Rectal smooth muscle tissue (tissue), 1 donor: ENCODE measurements at regions not wholly inside any gene's neighbourhood (a gene's known extent, or its start where the extent isn't known, plus 50 kb on each side); places are given as distances from the start of the nearest gene placed in this dataset.

Experiments used
- H3K27ac ChIP-seq: one replicate; pipeline ENCODE4 v1.7.0; 2013; ENCODE audit warnings: low read depth, low read length, inconsistent platforms
- H3K27me3 ChIP-seq: one replicate; pipeline ENCODE4 v1.7.0; 2013; ENCODE audit warnings: low read length; ENCODE audit not compliant: control insufficient read depth, insufficient read depth
- H3K36me3 ChIP-seq: one replicate; pipeline ENCODE4 v1.7.0; 2013; ENCODE audit warnings: low read length; ENCODE audit not compliant: control insufficient read depth, insufficient read depth
- H3K4me1 ChIP-seq: one replicate; pipeline ENCODE4 v1.7.0; 2013; ENCODE audit warnings: low read length; ENCODE audit not compliant: control insufficient read depth, insufficient read depth
- H3K4me3 ChIP-seq: one replicate; pipeline ENCODE4 v1.7.0; 2013; ENCODE audit warnings: low read length
- H3K9ac ChIP-seq: one replicate; pipeline ENCODE4 v1.7.0; 2013; ENCODE audit warnings: low read length

- Histone ChIP-seq H3K36me3 (no peaks in the 10 kb centered on the region), H3K4me1 (no peaks in the 10 kb centered on the region), H3K27me3 (peaks cover 4% of the 10 kb centered on the region), H3K4me3 (no peak overlapping the region), H3K27ac (no peak overlapping the region), H3K9ac (no peak overlapping the region)
These were observed 163.0 kb upstream of the KCNG1 start for GRCh38 chr20:51185861-51186260.

- no peak overlapping the region for H3K4me3 ChIP-seq
- H3K9ac ChIP-seq = no peak overlapping the region
- H3K4me1 ChIP-seq = no peaks in the 10 kb centered on the region
- no peak overlapping the region for H3K27ac ChIP-seq
- peaks cover 4% of the 10 kb centered on the region for H3K27me3 ChIP-seq
- no peaks in the 10 kb centered on the region for H3K36me3 ChIP-seq
These were observed 162.4 kb upstream of the KCNG1 start for GRCh38 chr20:51185277-51185676.

GRCh38 chr20:51184289-51184688 is 161.4 kb upstream of the KCNG1 start:
- Histone ChIP-seq H3K4me3 (no peak overlapping the region), H3K36me3 (no peaks in the 10 kb centered on the region), H3K27ac (no peak overlapping the region), H3K27me3 (peaks cover 4% of the 10 kb centered on the region), H3K4me1 (no peaks in the 10 kb centered on the region), H3K9ac (no peak overlapping the region)

- peaks cover 4% of the 10 kb centered on the region for H3K27me3 ChIP-seq
These were observed 160.5 kb upstream of the KCNG1 start for GRCh38 chr20:51183451-51183850.

GRCh38 chr20:51182571-51182970 is 159.7 kb upstream of the KCNG1 start:
- H3K4me3 ChIP-seq = no peak overlapping the region
- no peaks in the 10 kb centered on the region for H3K36me3 ChIP-seq
- H3K9ac ChIP-seq = no peak overlapping the region
- no peaks in the 10 kb centered on the region for H3K4me1 ChIP-seq
- no peak overlapping the region for H3K27ac ChIP-seq
- H3K27me3 ChIP-seq = peaks cover 4% of the 10 kb centered on the region

More at GRCh38 chr20:51183451-51183850, 160.5 kb upstream of the KCNG1 start:
- Histone ChIP-seq H3K4me1 (no peaks in the 10 kb centered on the region), H3K36me3 (no peaks in the 10 kb centered on the region), H3K4me3 (no peak overlapping the region), H3K27ac (no peak overlapping the region), H3K9ac (no peak overlapping the region)

GRCh38 chr20:51178153-51178552 is 155.2 kb upstream of the KCNG1 start:
- no peak overlapping the region for H3K4me3 ChIP-seq
- no peaks in the 10 kb centered on the region for H3K27me3 ChIP-seq
- H3K27ac ChIP-seq = no peak overlapping the region
- no peaks in the 10 kb centered on the region for H3K36me3 ChIP-seq
- H3K4me1 ChIP-seq = no peaks in the 10 kb centered on the region
- H3K9ac ChIP-seq = no peak overlapping the region

- Histone ChIP-seq H3K9ac (no peak overlapping the region), H3K27me3 (no peaks in the 10 kb centered on the region), H3K4me3 (no peak overlapping the region), H3K36me3 (no peaks in the 10 kb centered on the region), H3K27ac (no peak overlapping the region), H3K4me1 (no peaks in the 10 kb centered on the region)
These were observed 154.0 kb upstream of the KCNG1 start for GRCh38 chr20:51176876-51177275.

- Histone ChIP-seq H3K4me3 (no peak overlapping the region), H3K36me3 (no peaks in the 10 kb centered on the region), H3K27me3 (no peaks in the 10 kb centered on the region), H3K4me1 (no peaks in the 10 kb centered on the region), H3K27ac (no peak overlapping the region), H3K9ac (no peak overlapping the region)
These were observed 153.5 kb upstream of the KCNG1 start for GRCh38 chr20:51176446-51176845.

- H3K4me1 ChIP-seq = no peaks in the 10 kb centered on the region
- no peaks in the 10 kb centered on the region for H3K36me3 ChIP-seq
These were observed 152.8 kb upstream of the KCNG1 start for GRCh38 chr20:51175724-51176123.

GRCh38 chr20:51175156-51175555 is 152.2 kb upstream of the KCNG1 start:
- no peak overlapping the region for H3K9ac ChIP-seq
- H3K4me1 ChIP-seq = no peaks in the 10 kb centered on the region
- H3K27ac ChIP-seq = no peak overlapping the region

More at GRCh38 chr20:51175724-51176123, 152.8 kb upstream of the KCNG1 start:
- Histone ChIP-seq H3K27ac (no peak overlapping the region), H3K27me3 (no peaks in the 10 kb centered on the region), H3K4me3 (no peak overlapping the region), H3K9ac (no peak overlapping the region)

GRCh38 chr20:51174536-51174935 is 151.6 kb upstream of the KCNG1 start:
- Histone ChIP-seq H3K9ac (no peak overlapping the region), H3K27ac (no peak overlapping the region), H3K4me1 (no peaks in the 10 kb centered on the region), H3K27me3 (no peaks in the 10 kb centered on the region), H3K36me3 (no peaks in the 10 kb centered on the region), H3K4me3 (no peak overlapping the region)

More at GRCh38 chr20:51175156-51175555, 152.2 kb upstream of the KCNG1 start:
- no peak overlapping the region for H3K4me3 ChIP-seq
- no peaks in the 10 kb centered on the region for H3K27me3 ChIP-seq
- H3K36me3 ChIP-seq = no peaks in the 10 kb centered on the region

- H3K9ac ChIP-seq = no peak overlapping the region
- H3K27ac ChIP-seq = no peak overlapping the region
- no peaks in the 10 kb centered on the region for H3K27me3 ChIP-seq
- no peaks in the 10 kb centered on the region for H3K36me3 ChIP-seq
- no peaks in the 10 kb centered on the region for H3K4me1 ChIP-seq
- no peak overlapping the region for H3K4me3 ChIP-seq
These were observed 149.9 kb upstream of the KCNG1 start for GRCh38 chr20:51172558-51173428.

- Histone ChIP-seq H3K36me3 (no peaks in the 10 kb centered on the region), H3K27me3 (no peaks in the 10 kb centered on the region), H3K27ac (no peak overlapping the region), H3K4me3 (no peak overlapping the region), H3K4me1 (no peaks in the 10 kb centered on the region), H3K9ac (no peak overlapping the region)
These were observed 148.2 kb upstream of the KCNG1 start for GRCh38 chr20:51171141-51171540.
